ENCODE measurements at regions not wholly inside any gene's neighbourhood (a gene's known extent, or its start where the extent isn't known, plus 50 kb on each side); places are given as distances from the start of the nearest gene placed in this dataset.

DNA sequence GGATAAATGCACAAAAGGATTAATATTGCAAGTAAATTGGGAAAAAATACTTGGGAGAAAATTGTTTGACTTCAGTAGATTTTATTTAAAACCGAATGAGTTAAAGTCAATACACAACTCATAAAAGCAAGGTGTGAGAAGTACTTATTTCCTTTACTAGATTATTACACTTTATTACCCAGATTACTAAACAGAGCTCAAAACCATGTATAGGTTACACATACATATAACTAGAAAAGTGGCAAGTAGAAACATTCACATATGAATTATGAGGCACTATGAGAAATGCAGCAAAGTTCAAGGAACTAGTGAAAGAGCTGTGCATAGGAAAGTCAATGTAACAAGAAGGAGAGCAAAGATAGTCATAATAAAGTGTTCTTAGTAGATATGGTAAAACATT, 113.0 kb downstream of the CXXC4 start:
- H3K9me3 ChIP-seq, result no peaks in the 10 kb centered on the region
- no peak for DNase-seq
- 79 to 90% (median 86%) methylated on average over 1 of the region's 1 CpG for WGBS, 3 donors
- no peaks in the 10 kb centered on the region for H3K36me3 ChIP-seq
- intact Hi-C loops (cut with DNase I), result no loop called here
- H3K4me3 ChIP-seq, result no peak overlapping the region
- no peaks in the 10 kb centered on the region for H3K27me3 ChIP-seq
- TF ChIP-seq EP300 (IDR thresholded peaks at IDR 0.05), result no peak
- no peak for TF ChIP-seq POLR2A (IDR thresholded peaks at IDR 0.05)
- TF ChIP-seq, protein P1, sequence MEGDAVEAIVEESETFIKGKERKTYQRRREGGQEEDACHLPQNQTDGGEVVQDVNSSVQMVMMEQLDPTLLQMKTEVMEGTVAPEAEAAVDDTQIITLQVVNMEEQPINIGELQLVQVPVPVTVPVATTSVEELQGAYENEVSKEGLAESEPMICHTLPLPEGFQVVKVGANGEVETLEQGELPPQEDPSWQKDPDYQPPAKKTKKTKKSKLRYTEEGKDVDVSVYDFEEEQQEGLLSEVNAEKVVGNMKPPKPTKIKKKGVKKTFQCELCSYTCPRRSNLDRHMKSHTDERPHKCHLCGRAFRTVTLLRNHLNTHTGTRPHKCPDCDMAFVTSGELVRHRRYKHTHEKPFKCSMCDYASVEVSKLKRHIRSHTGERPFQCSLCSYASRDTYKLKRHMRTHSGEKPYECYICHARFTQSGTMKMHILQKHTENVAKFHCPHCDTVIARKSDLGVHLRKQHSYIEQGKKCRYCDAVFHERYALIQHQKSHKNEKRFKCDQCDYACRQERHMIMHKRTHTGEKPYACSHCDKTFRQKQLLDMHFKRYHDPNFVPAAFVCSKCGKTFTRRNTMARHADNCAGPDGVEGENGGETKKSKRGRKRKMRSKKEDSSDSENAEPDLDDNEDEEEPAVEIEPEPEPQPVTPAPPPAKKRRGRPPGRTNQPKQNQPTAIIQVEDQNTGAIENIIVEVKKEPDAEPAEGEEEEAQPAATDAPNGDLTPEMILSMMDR (IDR thresholded peaks at IDR 0.05), result no peak
- no peaks in the 10 kb centered on the region for H3K4me1 ChIP-seq (ENCODE audit: insufficient read depth)
- H3K27ac ChIP-seq, result no peak overlapping the region

DNA sequence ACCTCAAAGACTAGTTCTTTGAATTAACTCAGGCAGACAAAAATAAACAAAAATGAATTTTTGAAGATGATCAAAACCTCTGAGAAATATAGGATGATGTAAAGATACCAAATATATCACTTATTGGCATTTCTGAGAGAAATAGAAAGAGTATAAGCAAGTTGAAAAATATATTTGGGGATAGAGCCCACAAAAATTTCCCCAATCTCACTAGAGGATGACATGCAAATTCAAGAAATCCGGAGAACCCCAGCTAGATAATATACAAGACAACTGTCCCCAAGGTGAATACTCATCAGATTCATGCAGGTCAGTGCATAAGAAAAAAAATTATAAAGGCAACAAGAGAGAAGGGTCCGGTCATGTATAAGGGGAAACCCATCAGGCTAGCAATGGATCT, 129.1 kb downstream of the CXXC4 start:
- H3K36me3 ChIP-seq, result no peaks in the 10 kb centered on the region
- no peak overlapping the region for H3K27ac ChIP-seq
- no peaks in the 10 kb centered on the region for H3K27me3 ChIP-seq
- TF ChIP-seq EP300 (IDR thresholded peaks at IDR 0.05), result no peak
- TF ChIP-seq, protein P1 (IDR thresholded peaks at IDR 0.05), result no peak
- TF ChIP-seq POLR2A (IDR thresholded peaks at IDR 0.05), result no peak
- no peak for DNase-seq
- H3K9me3 ChIP-seq, result no peaks in the 10 kb centered on the region
- H3K4me3 ChIP-seq, result no peak overlapping the region
- intact Hi-C loops (cut with DNase I), result no loop called here
- no peaks in the 10 kb centered on the region for H3K4me1 ChIP-seq (ENCODE audit: insufficient read depth)
- 92 to 96% (median 96%) methylated on average over 2 of the region's 2 CpGs for WGBS, 3 donors

DNA sequence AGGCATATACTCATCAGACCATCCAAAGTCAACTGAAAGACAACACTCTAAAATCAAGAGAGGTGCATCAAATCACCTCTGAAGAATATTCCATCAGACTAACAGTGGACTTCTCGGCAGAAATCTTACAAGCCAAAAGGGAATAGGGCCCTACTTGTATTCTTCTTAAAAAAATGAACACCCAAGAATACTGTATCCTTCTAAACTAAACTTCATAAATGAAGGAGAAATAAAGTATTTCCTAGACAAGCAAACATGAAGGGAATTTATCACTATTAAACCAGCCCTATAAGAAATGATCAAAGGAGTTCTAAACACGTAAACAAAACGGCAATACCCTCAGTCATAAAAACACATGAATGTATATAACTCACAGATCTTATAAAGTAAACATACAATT, 141.2 kb downstream of the CXXC4 start:
- no peaks in the 10 kb centered on the region for H3K27me3 ChIP-seq
- no peak overlapping the region for H3K4me3 ChIP-seq
- no peaks in the 10 kb centered on the region for H3K9me3 ChIP-seq
- no peaks in the 10 kb centered on the region for H3K4me1 ChIP-seq (ENCODE audit: insufficient read depth)
- H3K27ac ChIP-seq, result no peak overlapping the region
- intact Hi-C loops (cut with DNase I), result no loop called here
- WGBS, 3 donors, result 87 to 92% (median 89%) methylated on average over 3 of the region's 3 CpGs
- no peak for DNase-seq
- no peaks in the 10 kb centered on the region for H3K36me3 ChIP-seq
- TF ChIP-seq POLR2A (IDR thresholded peaks at IDR 0.05) (no peak), EP300 (IDR thresholded peaks at IDR 0.05) (no peak)
- TF ChIP-seq, protein P1 (IDR thresholded peaks at IDR 0.05), result no peak

DNA sequence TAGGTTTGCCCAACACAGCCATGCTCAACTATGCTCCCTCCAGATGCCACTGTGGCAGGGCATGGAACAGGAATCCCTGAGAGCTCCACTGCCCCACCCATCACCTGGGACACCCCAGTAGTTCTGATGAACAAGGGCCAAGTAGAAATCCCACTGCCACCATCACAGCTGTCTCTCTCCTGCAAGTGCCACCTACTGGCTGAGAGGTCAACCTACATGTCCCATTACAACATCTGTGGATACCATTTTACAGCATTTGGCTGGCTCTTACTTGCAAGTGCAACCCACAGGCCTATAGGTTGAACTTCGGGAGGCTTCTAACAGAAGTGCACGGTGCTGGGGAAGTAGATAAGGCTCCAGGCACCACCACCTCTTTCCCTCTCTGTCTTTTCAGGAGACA, 142.5 kb downstream of the CXXC4 start:
- 76 to 84% (median 80%) methylated on average over 2 of the region's 2 CpGs for WGBS, 3 donors
- Histone ChIP-seq H3K27me3 (no peaks in the 10 kb centered on the region), H3K27ac (no peak overlapping the region), H3K4me3 (no peak overlapping the region), H3K9me3 (no peaks in the 10 kb centered on the region), H3K36me3 (no peaks in the 10 kb centered on the region), H3K4me1 (ENCODE audit: insufficient read depth) (no peaks in the 10 kb centered on the region)
- DNase-seq, result no peak
- TF ChIP-seq POLR2A (IDR thresholded peaks at IDR 0.05), result no peak
- no peak for TF ChIP-seq EP300 (IDR thresholded peaks at IDR 0.05)
- TF ChIP-seq, protein P1 (IDR thresholded peaks at IDR 0.05), result no peak
- intact Hi-C loops (cut with DNase I), result no loop called here

DNA sequence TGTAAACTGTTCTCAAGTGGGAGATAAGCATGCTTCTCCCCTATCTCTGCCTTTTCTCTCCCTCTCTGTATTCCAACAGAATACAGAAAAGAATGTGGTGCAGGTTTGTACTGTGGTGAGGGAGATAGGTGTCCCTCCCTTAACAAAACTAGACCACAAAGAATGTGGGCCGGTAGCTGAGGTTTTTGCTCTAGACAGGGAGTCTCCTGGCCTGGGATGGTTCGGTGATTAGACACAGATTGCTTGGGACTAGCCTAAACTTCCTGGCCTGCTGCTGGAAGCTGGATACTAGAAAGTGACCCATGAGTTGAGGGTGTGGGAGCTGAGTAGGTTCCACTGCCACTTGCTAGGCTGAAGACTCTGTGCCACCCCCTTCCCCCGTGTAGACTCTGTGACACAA, 143.0 kb downstream of the CXXC4 start:
- no peaks in the 10 kb centered on the region for H3K4me1 ChIP-seq (ENCODE audit: insufficient read depth)
- H3K36me3 ChIP-seq, result no peaks in the 10 kb centered on the region
- H3K27me3 ChIP-seq, result no peaks in the 10 kb centered on the region
- TF ChIP-seq, protein P1 (IDR thresholded peaks at IDR 0.05), result no peak
- TF ChIP-seq POLR2A (IDR thresholded peaks at IDR 0.05) (no peak), EP300 (IDR thresholded peaks at IDR 0.05) (no peak)
- 77 to 85% (median 82%) methylated on average over 3 of the region's 3 CpGs for WGBS, 3 donors
- no peak for DNase-seq
- H3K27ac ChIP-seq, result no peak overlapping the region
- intact Hi-C loops (cut with DNase I), result no loop called here
- H3K4me3 ChIP-seq, result no peak overlapping the region
- no peaks in the 10 kb centered on the region for H3K9me3 ChIP-seq

Measured in ovary (tissue), 7 donors.